GM23338 (cell line): ENCODE measurements at regions not wholly inside any gene's neighbourhood (a gene's known extent, or its start where the extent isn't known, plus 50 kb on each side); places are given as distances from the start of the nearest gene placed in this dataset.

Source experiments
- ATAC-seq: fragments of 200-7000 bp; cut with Tn5 transposase; 3 replicates; pipeline ENCODE4 v1.9.1; 2020
- DNase-seq: peaks from one replicate; pipeline ENCODE4 v3.0.0-alpha.2; 2015; ENCODE audit warnings: low spot score
- H2AFZ ChIP-seq: fragments of 200-600 bp; sonication (generic); 2 replicates; pipeline ENCODE4 v1.8.0; 2016; ENCODE audit warnings: antibody characterized with exemption, mild to moderate bottlenecking, moderate library complexity
- H3F3A ChIP-seq: fragments of 200-600 bp; sonication (generic); replicated peaks from 2 replicates; pipeline ENCODE4 v1.8.0; 2017; ENCODE audit warnings: antibody characterized with exemption, mixed run types, low read depth
- H3K27ac ChIP-seq: fragments of 200-600 bp; sonication (generic); 2 replicates; pipeline ENCODE4 v1.6.1; 2016; ENCODE audit warnings: low read depth
- H3K27me3 ChIP-seq: fragments of 200-600 bp; sonication (generic); 2 replicates; pipeline ENCODE4 v1.8.0; 2016; ENCODE audit warnings: mild to moderate bottlenecking, mixed run types, moderate library complexity; ENCODE audit not compliant: insufficient read depth
- H3K36me3 ChIP-seq: fragments of 200-600 bp; sonication (generic); 2 replicates; pipeline ENCODE4 v1.8.0; 2016; ENCODE audit warnings: mild to moderate bottlenecking; ENCODE audit not compliant: insufficient read depth
- H3K4me1 ChIP-seq: fragments of 200-600 bp; sonication (generic); 2 replicates; pipeline ENCODE4 v1.8.0; 2016; ENCODE audit warnings: mild to moderate bottlenecking, moderate library complexity; ENCODE audit not compliant: insufficient read depth
- H3K4me2 ChIP-seq: fragments of 200-600 bp; sonication (generic); 2 replicates; pipeline ENCODE4 v1.7.1; 2017; ENCODE audit warnings: mixed run types
- H3K4me3 ChIP-seq: fragments of 200-600 bp; sonication (generic); 2 replicates; pipeline ENCODE4 v1.6.1; 2016; ENCODE audit warnings: mixed run types
- H3K79me2 ChIP-seq: fragments of 200-600 bp; sonication (generic); replicated peaks from 2 replicates; pipeline ENCODE4 v1.8.0; 2017; ENCODE audit warnings: mild to moderate bottlenecking; ENCODE audit not compliant: insufficient read depth
- H3K9me2 ChIP-seq: fragments of 200-600 bp; sonication (generic); 2 replicates; pipeline ENCODE4 v1.8.0; 2017; ENCODE audit not compliant: insufficient read depth
- H4K20me1 ChIP-seq: fragments of 200-600 bp; sonication (generic); replicated peaks from 2 replicates; pipeline ENCODE4 v1.8.0; 2017; ENCODE audit warnings: mild to moderate bottlenecking; ENCODE audit not compliant: insufficient read depth
- H3K27ac Mint-ChIP-seq: 2 replicates; pipeline ENCODE4 v1.8.0; 2020; ENCODE audit warnings: inconsistent platforms, mild to moderate bottlenecking, moderate library complexity, mixed read lengths
- H3K27me3 Mint-ChIP-seq: 3 replicates; pipeline ENCODE4 v1.8.0; 2022; ENCODE audit warnings: low read depth, mild to moderate bottlenecking, moderate library complexity, mixed read lengths, inconsistent platforms; ENCODE audit not compliant: insufficient read depth, poor library complexity
- H3K36me3 Mint-ChIP-seq: 3 replicates; pipeline ENCODE4 v1.8.0; 2021; ENCODE audit warnings: low read depth, mild to moderate bottlenecking, inconsistent platforms, moderate library complexity, mixed read lengths
- H3K4me1 Mint-ChIP-seq: 3 replicates; pipeline ENCODE4 v1.8.0; 2020; ENCODE audit warnings: mild to moderate bottlenecking, inconsistent platforms, mixed read lengths
- H3K4me3 Mint-ChIP-seq: 3 replicates; pipeline ENCODE4 v1.8.0; 2021; ENCODE audit warnings: moderate library complexity, mild to moderate bottlenecking, inconsistent platforms, mixed read lengths
- H3K9me3 Mint-ChIP-seq: 3 replicates; pipeline ENCODE4 v1.8.0; 2020; ENCODE audit warnings: moderate library complexity, mild to moderate bottlenecking, inconsistent platforms, mixed read lengths
- CREB1 ChIP-seq: fragments of 250-450 bp; sonication (Bioruptor Pico); IDR thresholded peaks from 2 replicates; pipeline ENCODE4 v1.5.0; 2020; ENCODE audit warnings: low read depth, mild to moderate bottlenecking, moderate library complexity
- ETS1 ChIP-seq: IDR thresholded peaks from 2 replicates; pipeline ENCODE4 v1.6.1; 2016; ENCODE audit warnings: antibody characterized with exemption
- EZH2 ChIP-seq: fragments of 200-600 bp; sonication (generic); IDR thresholded peaks from one replicate; pipeline ENCODE4 v1.8.0; 2017; ENCODE audit warnings: antibody characterized with exemption, mild to moderate bottlenecking, low read depth; ENCODE audit not compliant: unreplicated experiment
- EZH2phosphoT487 ChIP-seq: fragments of 200-600 bp; sonication (generic); IDR thresholded peaks from one replicate; pipeline ENCODE4 v1.8.1; 2018; ENCODE audit warnings: antibody characterized with exemption; ENCODE audit not compliant: unreplicated experiment
- JUNB ChIP-seq: IDR thresholded peaks from one replicate; pipeline ENCODE4 v1.6.1; 2016; ENCODE audit warnings: antibody characterized with exemption; ENCODE audit not compliant: unreplicated experiment
- NANOG ChIP-seq: IDR thresholded peaks from 2 replicates; pipeline ENCODE4 v1.6.1; 2016; ENCODE audit warnings: antibody characterized with exemption, borderline replicate concordance
- POLR2AphosphoS5 ChIP-seq: IDR thresholded peaks from 2 replicates; pipeline ENCODE4 v1.6.1; 2016; ENCODE audit warnings: antibody characterized with exemption, low read depth
- STAT1 ChIP-seq: IDR thresholded peaks from one replicate; pipeline ENCODE4 v1.6.1; 2016; ENCODE audit warnings: antibody characterized with exemption; ENCODE audit not compliant: unreplicated experiment
- ZNF114 ChIP-seq: fragments of 250-450 bp; sonication (Bioruptor Pico); IDR thresholded peaks from 2 replicates; pipeline ENCODE4 v1.5.0; 2020; ENCODE audit warnings: mild to moderate bottlenecking, moderate library complexity
- ZNF331 ChIP-seq: fragments of 250-450 bp; sonication (Bioruptor Pico); IDR thresholded peaks from 2 replicates; pipeline ENCODE4 v1.5.0; 2020; ENCODE audit warnings: low read depth, mild to moderate bottlenecking, moderate library complexity
- TF ChIP-seq, protein P1 (sequence below): fragments of 250-450 bp; sonication (Bioruptor Pico); IDR thresholded peaks from 2 replicates; pipeline ENCODE4 v1.5.0; 2020; ENCODE audit warnings: mild to moderate bottlenecking, moderate library complexity

DNA sequence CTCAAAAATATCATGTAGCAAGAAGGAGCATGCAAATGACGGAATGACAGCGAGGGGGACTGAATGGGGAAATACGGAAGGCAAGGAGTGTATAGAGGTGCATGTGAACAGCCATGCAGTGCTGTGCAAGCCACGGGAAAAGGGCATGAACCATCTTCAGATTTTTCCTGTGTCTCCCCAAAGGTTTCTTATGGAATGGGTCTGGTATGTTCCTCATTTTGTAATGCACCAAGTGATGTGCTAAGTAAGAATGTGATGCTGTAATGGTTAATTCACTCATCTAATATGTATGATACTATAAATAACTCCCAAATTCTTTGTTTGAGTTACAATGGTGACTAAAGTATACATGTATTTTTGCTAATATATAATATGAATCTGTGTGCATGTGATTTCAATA, 99.0 kb upstream of the DAB2 start:
- Mint-ChIP-seq H3K4me1 (peaks cover 24% of the 10 kb centered on the region), H3K27ac (no peak overlapping the region), H3K4me3 (no peak overlapping the region), H3K36me3 (no peaks in the 10 kb centered on the region; the same call in 2 of the 3 replicates), H3K27me3 (peaks cover 3% of the 10 kb centered on the region), H3K9me3 (peaks cover 3% of the 10 kb centered on the region; the same call in 1 of the 3 replicates)
- Histone ChIP-seq H3K4me3 (no peak overlapping the region), H3F3A (no peaks in the 10 kb centered on the region), H4K20me1 (no peaks in the 10 kb centered on the region), H2AFZ (no peak overlapping the region), H3K4me2 (no peak overlapping the region), H3K27me3 (no peaks in the 10 kb centered on the region), H3K4me1 (peaks cover 30% of the 10 kb centered on the region), H3K9me2 (peaks cover 5% of the 10 kb centered on the region), H3K36me3 (no peaks in the 10 kb centered on the region), H3K79me2 (no peaks in the 10 kb centered on the region), H3K27ac (no peak overlapping the region)
- DNase-seq (no peak), ATAC-seq (no peak)
- TF ChIP-seq ETS1 = no peak
- TF ChIP-seq EZH2phosphoT487 = no peak
- TF ChIP-seq EZH2 = no peak
- TF ChIP-seq NANOG = no peak
- TF ChIP-seq ZNF114 (CRISPR knock-in tag) = no peak
- TF ChIP-seq, protein P1, sequence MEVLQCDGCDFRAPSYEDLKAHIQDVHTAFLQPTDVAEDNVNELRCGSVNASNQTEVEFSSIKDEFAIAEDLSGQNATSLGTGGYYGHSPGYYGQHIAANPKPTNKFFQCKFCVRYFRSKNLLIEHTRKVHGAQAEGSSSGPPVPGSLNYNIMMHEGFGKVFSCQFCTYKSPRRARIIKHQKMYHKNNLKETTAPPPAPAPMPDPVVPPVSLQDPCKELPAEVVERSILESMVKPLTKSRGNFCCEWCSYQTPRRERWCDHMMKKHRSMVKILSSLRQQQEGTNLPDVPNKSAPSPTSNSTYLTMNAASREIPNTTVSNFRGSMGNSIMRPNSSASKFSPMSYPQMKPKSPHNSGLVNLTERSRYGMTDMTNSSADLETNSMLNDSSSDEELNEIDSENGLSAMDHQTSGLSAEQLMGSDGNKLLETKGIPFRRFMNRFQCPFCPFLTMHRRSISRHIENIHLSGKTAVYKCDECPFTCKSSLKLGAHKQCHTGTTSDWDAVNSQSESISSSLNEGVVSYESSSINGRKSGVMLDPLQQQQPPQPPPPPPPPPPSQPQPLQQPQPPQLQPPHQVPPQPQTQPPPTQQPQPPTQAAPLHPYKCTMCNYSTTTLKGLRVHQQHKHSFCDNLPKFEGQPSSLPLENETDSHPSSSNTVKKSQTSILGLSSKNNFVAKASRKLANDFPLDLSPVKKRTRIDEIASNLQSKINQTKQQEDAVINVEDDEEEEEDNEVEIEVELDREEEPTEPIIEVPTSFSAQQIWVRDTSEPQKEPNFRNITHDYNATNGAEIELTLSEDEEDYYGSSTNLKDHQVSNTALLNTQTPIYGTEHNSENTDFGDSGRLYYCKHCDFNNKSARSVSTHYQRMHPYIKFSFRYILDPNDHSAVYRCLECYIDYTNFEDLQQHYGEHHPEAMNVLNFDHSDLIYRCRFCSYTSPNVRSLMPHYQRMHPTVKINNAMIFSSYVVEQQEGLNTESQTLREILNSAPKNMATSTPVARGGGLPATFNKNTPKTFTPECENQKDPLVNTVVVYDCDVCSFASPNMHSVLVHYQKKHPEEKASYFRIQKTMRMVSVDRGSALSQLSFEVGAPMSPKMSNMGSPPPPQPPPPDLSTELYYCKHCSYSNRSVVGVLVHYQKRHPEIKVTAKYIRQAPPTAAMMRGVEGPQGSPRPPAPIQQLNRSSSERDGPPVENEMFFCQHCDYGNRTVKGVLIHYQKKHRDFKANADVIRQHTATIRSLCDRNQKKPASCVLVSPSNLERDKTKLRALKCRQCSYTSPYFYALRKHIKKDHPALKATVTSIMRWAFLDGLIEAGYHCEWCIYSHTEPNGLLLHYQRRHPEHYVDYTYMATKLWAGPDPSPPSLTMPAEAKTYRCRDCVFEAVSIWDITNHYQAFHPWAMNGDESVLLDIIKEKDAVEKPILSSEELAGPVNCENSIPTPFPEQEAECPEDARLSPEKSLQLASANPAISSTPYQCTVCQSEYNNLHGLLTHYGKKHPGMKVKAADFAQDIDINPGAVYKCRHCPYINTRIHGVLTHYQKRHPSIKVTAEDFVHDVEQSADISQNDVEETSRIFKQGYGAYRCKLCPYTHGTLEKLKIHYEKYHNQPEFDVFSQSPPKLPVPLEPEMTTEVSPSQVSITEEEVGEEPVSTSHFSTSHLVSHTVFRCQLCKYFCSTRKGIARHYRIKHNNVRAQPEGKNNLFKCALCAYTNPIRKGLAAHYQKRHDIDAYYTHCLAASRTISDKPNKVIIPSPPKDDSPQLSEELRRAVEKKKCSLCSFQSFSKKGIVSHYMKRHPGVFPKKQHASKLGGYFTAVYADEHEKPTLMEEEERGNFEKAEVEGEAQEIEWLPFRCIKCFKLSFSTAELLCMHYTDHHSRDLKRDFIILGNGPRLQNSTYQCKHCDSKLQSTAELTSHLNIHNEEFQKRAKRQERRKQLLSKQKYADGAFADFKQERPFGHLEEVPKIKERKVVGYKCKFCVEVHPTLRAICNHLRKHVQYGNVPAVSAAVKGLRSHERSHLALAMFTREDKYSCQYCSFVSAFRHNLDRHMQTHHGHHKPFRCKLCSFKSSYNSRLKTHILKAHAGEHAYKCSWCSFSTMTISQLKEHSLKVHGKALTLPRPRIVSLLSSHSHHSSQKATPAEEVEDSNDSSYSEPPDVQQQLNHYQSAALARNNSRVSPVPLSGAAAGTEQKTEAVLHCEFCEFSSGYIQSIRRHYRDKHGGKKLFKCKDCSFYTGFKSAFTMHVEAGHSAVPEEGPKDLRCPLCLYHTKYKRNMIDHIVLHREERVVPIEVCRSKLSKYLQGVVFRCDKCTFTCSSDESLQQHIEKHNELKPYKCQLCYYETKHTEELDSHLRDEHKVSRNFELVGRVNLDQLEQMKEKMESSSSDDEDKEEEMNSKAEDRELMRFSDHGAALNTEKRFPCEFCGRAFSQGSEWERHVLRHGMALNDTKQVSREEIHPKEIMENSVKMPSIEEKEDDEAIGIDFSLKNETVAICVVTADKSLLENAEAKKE (CRISPR knock-in tag) = no peak
- TF ChIP-seq STAT1 = no peak
- TF ChIP-seq CREB1 = no peak
- TF ChIP-seq JUNB = no peak
- TF ChIP-seq ZNF331 (CRISPR knock-in tag) = no peak
- TF ChIP-seq POLR2AphosphoS5 = no peak
